Endodermal cell (in vitro differentiated cells): ENCODE measurements at regions not wholly inside any gene's neighbourhood (a gene's known extent, or its start where the extent isn't known, plus 50 kb on each side); places are given as distances from the start of the nearest gene placed in this dataset.

Source experiments
- DNase-seq: peaks from one replicate; pipeline ENCODE4 v3.0.0-alpha.2; 2017
- H3K27ac ChIP-seq: 2 replicates; pipeline ENCODE4 v1.5.1; 2013; ENCODE audit warnings: mild to moderate bottlenecking, low read depth, low read length, moderate library complexity
- H3K27me3 ChIP-seq: 2 replicates; pipeline ENCODE4 v1.6.1; 2013; ENCODE audit warnings: mild to moderate bottlenecking, low read length, moderate library complexity; ENCODE audit not compliant: insufficient read depth, control insufficient read depth, poor library complexity, severe bottlenecking
- H3K36me3 ChIP-seq: 2 replicates; pipeline ENCODE4 v1.7.0; 2013; ENCODE audit warnings: mild to moderate bottlenecking, low read length, moderate library complexity; ENCODE audit not compliant: control insufficient read depth, insufficient read depth
- H3K4me1 ChIP-seq: one replicate; pipeline ENCODE4 v1.7.0; 2013; ENCODE audit warnings: low read length; ENCODE audit not compliant: control insufficient read depth, insufficient read depth
- H3K4me3 ChIP-seq: 2 replicates; pipeline ENCODE4 v1.5.1; 2013; ENCODE audit warnings: mild to moderate bottlenecking, low read length, moderate library complexity
- H3K9ac ChIP-seq: 2 replicates; pipeline ENCODE4 v1.6.1; 2013; ENCODE audit warnings: mild to moderate bottlenecking, low read length, moderate library complexity; ENCODE audit not compliant: poor library complexity, severe bottlenecking; ENCODE audit errors: extremely low read depth
- H3K9me3 ChIP-seq: 2 replicates; pipeline ENCODE4 v1.6.1; 2013; ENCODE audit warnings: mild to moderate bottlenecking, low read length, moderate library complexity; ENCODE audit not compliant: control insufficient read depth
- H3K27ac Mint-ChIP-seq: 2 replicates; pipeline ENCODE4 v1.8.0; 2020; ENCODE audit warnings: mixed read lengths
- H3K27me3 Mint-ChIP-seq: 2 replicates; pipeline ENCODE4 v1.8.0; 2021; ENCODE audit warnings: mild to moderate bottlenecking, mixed read lengths; ENCODE audit not compliant: insufficient read depth
- H3K36me3 Mint-ChIP-seq: 2 replicates; pipeline ENCODE4 v1.8.0; 2020; ENCODE audit warnings: low read depth, mixed read lengths
- H3K4me1 Mint-ChIP-seq: 2 replicates; pipeline ENCODE4 v1.8.0; 2020; ENCODE audit warnings: mixed read lengths
- H3K4me3 Mint-ChIP-seq: 2 replicates; pipeline ENCODE4 v1.8.0; 2020; ENCODE audit warnings: mild to moderate bottlenecking, moderate library complexity, mixed read lengths
- H3K9me3 Mint-ChIP-seq: 2 replicates; pipeline ENCODE4 v1.8.0; 2020; ENCODE audit warnings: mild to moderate bottlenecking, mixed read lengths
- WGBS, 2 experiments: methylation state at CpG; one replicate each; pipeline versions ENCODE4 v1.1.5 to v1.1.7; 2013; ENCODE audit warnings: missing lambda C conversion rate in 2 of 2, mixed read lengths in 1 of 2; ENCODE audit not compliant: insufficient coverage in 1 of 2, insufficient read length in 1 of 2; 5-methylcytosine and 5-hydroxymethylcytosine counted together
- TF ChIP-seq, protein P1 (sequence below): fragments of 200-600 bp; sonication (generic); conservative IDR thresholded peaks from 2 replicates; pipeline ENCODE4 v1.5.0; 2021; ENCODE audit warnings: antibody characterized with exemption, mild to moderate bottlenecking

DNA sequence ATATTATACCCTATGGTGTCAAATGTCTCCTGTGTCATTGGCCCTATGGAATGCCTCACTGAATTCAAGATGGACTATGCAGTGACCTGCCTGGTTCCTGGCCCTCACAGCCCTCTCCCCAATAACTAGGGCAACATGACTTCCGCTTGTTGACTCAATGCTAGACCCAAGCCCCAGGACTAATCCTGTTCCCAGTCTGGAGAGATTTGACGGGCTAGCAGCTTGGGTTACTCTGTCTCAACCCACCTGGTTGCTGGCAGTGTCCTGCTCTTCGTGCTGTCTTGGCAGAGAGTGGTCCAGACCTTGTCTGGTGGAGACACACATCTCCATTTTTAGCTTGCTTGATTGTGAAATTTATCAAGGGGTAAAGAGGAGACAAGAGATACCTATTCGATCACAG is 135.8 kb upstream of the HES1 start:
- peak overlapping the region; percentile 13 for H3K27ac Mint-ChIP-seq
- WGBS, 2 experiments, result 87 to 100% methylated on average over 2 to 4 of the region's 4 CpGs
- DNase-seq, result peak; percentile 52
- peaks cover 11% of the 10 kb centered on the region for H3K4me1 ChIP-seq
- H3K27ac ChIP-seq, result no peak overlapping the region
- no peaks in the 10 kb centered on the region for H3K36me3 Mint-ChIP-seq
- H3K9me3 Mint-ChIP-seq, result no peaks in the 10 kb centered on the region
- peaks cover 25% of the 10 kb centered on the region for H3K27me3 Mint-ChIP-seq
- H3K9me3 ChIP-seq, result no peaks in the 10 kb centered on the region
- no peaks in the 10 kb centered on the region for H3K36me3 ChIP-seq
- TF ChIP-seq, protein P1, sequence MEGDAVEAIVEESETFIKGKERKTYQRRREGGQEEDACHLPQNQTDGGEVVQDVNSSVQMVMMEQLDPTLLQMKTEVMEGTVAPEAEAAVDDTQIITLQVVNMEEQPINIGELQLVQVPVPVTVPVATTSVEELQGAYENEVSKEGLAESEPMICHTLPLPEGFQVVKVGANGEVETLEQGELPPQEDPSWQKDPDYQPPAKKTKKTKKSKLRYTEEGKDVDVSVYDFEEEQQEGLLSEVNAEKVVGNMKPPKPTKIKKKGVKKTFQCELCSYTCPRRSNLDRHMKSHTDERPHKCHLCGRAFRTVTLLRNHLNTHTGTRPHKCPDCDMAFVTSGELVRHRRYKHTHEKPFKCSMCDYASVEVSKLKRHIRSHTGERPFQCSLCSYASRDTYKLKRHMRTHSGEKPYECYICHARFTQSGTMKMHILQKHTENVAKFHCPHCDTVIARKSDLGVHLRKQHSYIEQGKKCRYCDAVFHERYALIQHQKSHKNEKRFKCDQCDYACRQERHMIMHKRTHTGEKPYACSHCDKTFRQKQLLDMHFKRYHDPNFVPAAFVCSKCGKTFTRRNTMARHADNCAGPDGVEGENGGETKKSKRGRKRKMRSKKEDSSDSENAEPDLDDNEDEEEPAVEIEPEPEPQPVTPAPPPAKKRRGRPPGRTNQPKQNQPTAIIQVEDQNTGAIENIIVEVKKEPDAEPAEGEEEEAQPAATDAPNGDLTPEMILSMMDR, result no peak
- H3K27me3 ChIP-seq, result peaks cover 15% of the 10 kb centered on the region
- H3K9ac ChIP-seq, result no peak overlapping the region
- no peak overlapping the region for H3K4me3 Mint-ChIP-seq
- no peak overlapping the region for H3K4me3 ChIP-seq
- H3K4me1 Mint-ChIP-seq, result peaks cover 52% of the 10 kb centered on the region

DNA sequence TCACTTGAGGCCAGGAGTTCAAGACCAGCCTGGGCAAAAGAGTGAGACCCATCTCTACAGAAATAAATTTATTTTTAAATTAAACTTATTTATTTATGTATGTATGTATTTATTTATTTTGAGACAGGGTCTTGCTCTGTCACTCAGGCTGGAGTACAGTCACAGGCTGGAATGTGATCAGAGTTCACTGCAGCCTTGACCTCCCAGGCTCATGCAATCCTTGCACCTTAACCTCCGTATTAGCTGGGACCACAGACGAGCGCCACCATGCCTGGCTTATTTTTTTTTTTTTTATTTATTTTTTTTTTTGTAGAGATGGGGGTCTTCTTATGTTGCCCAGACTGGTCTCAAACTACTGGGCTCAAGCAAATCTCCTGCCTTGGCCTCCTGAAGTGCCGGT is 135.2 kb upstream of the HES1 start:
- H3K9ac ChIP-seq, result no peak overlapping the region
- H3K27ac ChIP-seq, result no peak overlapping the region
- Mint-ChIP-seq H3K27ac (no peak overlapping the region), H3K9me3 (no peaks in the 10 kb centered on the region), H3K27me3 (peaks cover 25% of the 10 kb centered on the region), H3K4me1 (peaks cover 48% of the 10 kb centered on the region), H3K36me3 (no peaks in the 10 kb centered on the region), H3K4me3 (no peak overlapping the region)
- H3K4me3 ChIP-seq, result no peak overlapping the region
- H3K27me3 ChIP-seq, result peaks cover 15% of the 10 kb centered on the region
- DNase-seq, result peak; percentile 23
- no peaks in the 10 kb centered on the region for H3K36me3 ChIP-seq
- 0 to 75% methylated on average over 1 to 4 of the region's 4 CpGs for WGBS, 2 experiments
- no peaks in the 10 kb centered on the region for H3K9me3 ChIP-seq
- TF ChIP-seq, protein P1, result no peak
- H3K4me1 ChIP-seq, result peaks cover 11% of the 10 kb centered on the region

DNA sequence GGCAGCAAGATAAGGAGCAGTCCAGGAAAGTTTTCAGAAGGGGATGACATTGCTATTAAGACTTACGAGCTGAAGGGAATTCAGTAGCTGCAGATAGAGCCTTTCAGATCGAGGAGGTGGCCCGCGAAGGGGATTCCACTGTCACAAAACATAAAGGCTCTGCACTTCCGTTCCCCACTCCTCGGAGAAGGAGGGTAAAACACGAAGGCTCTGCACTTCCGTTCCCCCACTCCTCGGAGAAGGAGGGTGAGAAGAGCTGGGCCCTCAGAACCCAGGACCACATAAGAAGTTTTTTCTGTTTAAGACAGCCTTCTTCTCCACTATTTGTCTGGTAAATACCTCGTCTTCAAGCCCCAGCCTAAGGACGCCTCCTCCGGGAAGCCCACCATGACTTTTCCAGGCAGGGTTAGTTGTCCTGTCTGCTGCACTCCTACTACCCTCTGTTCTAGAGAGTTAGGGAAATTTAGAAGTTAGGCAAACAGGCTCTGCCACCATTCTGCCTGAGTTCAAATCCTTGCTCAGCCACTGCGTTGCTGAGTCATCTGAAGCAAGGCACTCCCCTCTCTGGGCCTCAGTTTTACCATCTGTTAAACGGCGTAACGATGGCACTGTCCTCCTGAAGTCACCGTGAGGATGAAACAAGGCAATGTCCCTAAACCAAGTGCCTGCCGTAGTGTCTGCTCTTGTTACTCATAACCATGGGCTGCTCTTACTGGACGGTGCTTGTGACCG is 134.1 kb upstream of the HES1 start:
- 87 to 88% methylated on average over 18 to 20 of the region's 20 CpGs for WGBS, 2 experiments
- peaks cover 40% of the 10 kb centered on the region for H3K4me1 Mint-ChIP-seq

More for the DNA sequence above, 134.1 kb upstream of the HES1 start:
- Mint-ChIP-seq H3K27me3 (peaks cover 22% of the 10 kb centered on the region), H3K36me3 (no peaks in the 10 kb centered on the region), H3K27ac (peak overlapping the region; percentile 53), H3K9me3 (no peaks in the 10 kb centered on the region), H3K4me3 (peak overlapping the region; percentile 60)
- no peak overlapping the region for H3K9ac ChIP-seq
- peaks cover 15% of the 10 kb centered on the region for H3K27me3 ChIP-seq
- peaks cover 8% of the 10 kb centered on the region for H3K4me1 ChIP-seq
- H3K27ac ChIP-seq, result no peak overlapping the region
- no peak overlapping the region for H3K4me3 ChIP-seq
- TF ChIP-seq, protein P1, result no peak
- no peaks in the 10 kb centered on the region for H3K36me3 ChIP-seq
- H3K9me3 ChIP-seq, result no peaks in the 10 kb centered on the region
- DNase-seq, result no peak
